Ovary (tissue), 3 donors: ENCODE measurements at regions not wholly inside any gene's neighbourhood (a gene's known extent, or its start where the extent isn't known, plus 50 kb on each side); places are given as distances from the start of the nearest gene placed in this dataset.

Experiments
- EP300 ChIP-seq: sonication (generic); formaldehyde crosslinking; IDR thresholded peaks from one replicate; pipeline ENCODE4 v1.6.1; 2017; ENCODE audit warnings: antibody characterized with exemption
- POLR2A ChIP-seq: fragments of 450-650 bp; IDR thresholded peaks from one replicate; pipeline ENCODE4 v1.6.1; 2017; ENCODE audit warnings: antibody characterized with exemption, mild to moderate bottlenecking, moderate library complexity
- TF ChIP-seq, protein P1 (sequence below), 3 donors: fragments of 450-650 bp in 2 of 3; fragments of 200-600 bp in 1 of 3; IDR thresholded peaks; one replicate each; pipeline versions ENCODE4 v1.5.1 to v1.8.0; 2016 to 2022; ENCODE audit warnings: antibody characterized with exemption in 3 of 3, mild to moderate bottlenecking in 1 of 3
- donor health status: DM: no; HTN: no; CAD: no.

- TF ChIP-seq, protein P1, sequence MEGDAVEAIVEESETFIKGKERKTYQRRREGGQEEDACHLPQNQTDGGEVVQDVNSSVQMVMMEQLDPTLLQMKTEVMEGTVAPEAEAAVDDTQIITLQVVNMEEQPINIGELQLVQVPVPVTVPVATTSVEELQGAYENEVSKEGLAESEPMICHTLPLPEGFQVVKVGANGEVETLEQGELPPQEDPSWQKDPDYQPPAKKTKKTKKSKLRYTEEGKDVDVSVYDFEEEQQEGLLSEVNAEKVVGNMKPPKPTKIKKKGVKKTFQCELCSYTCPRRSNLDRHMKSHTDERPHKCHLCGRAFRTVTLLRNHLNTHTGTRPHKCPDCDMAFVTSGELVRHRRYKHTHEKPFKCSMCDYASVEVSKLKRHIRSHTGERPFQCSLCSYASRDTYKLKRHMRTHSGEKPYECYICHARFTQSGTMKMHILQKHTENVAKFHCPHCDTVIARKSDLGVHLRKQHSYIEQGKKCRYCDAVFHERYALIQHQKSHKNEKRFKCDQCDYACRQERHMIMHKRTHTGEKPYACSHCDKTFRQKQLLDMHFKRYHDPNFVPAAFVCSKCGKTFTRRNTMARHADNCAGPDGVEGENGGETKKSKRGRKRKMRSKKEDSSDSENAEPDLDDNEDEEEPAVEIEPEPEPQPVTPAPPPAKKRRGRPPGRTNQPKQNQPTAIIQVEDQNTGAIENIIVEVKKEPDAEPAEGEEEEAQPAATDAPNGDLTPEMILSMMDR (IDR thresholded peaks at IDR 0.05), result no peak
- TF ChIP-seq EP300, result no peak
- TF ChIP-seq POLR2A, result no peak
These were observed 160.2 kb upstream of the CPEB2 start for GRCh38 chr4:14841801-14842768.
